HG03175 (cell line): ENCODE measurements at regions not wholly inside any gene's neighbourhood (a gene's known extent, or its start where the extent isn't known, plus 50 kb on each side); places are given as distances from the start of the nearest gene placed in this dataset.

Experiments used
- ATAC-seq: cut with Tn5 transposase; IDR thresholded peaks from one replicate; pipeline ENCODE4 v1.9.1; 2021; ENCODE audit warnings: mild to moderate bottlenecking, moderate library complexity; ENCODE audit not compliant: unreplicated experiment

DNA sequence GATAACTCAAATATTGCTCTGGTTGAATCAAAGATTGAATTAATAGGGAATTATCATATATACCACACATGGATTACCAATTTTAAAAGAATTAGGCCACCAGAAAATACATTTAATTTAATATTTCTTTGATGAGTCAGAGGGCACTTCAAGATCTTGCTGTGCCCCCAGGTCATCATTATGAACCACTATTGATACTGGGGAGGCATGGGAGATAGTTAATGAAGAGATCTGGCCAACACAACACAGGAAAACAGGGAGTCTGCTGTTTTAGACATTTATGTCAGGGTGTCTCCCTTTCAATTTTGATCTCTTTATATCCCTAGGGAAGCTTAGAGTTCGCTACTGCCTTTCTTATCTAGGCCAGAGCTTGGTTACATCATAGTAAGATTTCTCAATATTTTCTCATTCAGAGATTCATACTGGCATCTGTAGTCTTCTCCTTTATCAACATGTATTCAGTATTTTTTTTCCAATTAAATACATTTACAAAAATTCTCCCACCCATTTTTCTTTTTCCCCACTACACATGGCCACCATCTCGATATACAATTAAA, 158.3 kb upstream of the ZFHX3 start:
- ATAC-seq = no peak

DNA sequence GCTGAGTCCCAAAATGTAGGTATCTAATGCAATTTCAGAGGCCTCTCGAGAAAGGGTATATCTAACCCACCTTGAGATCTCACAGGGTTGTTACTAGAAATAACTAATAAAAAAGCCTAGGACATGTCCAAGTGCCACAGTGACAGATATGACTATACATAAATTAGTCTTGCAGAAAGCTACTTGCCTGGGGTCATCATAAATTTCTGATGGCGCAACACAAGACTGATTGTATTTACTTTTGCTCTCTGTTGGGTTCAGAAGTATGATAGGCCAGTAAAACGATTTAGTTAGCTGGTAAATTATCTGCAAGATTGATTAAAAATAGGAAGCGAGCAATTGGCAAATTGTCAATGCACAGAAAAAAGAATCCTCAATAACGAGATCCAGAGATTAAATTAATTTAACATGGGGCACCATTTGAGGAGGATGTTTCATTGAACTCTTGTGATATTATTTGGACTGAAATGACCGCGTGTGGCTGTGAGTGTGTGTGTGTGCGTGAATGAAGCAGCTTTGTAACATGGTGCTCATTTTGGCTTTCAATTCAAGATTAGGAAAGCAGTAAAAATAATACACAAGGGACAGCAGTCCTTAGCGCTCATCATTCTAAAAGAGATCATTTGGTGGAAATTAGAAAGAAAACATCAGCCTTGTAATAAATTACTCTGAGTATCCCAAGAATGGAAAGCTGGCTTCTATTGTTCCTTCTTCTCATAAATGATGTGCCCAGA, 157.4 kb upstream of the ZFHX3 start:
- ATAC-seq = no peak

DNA sequence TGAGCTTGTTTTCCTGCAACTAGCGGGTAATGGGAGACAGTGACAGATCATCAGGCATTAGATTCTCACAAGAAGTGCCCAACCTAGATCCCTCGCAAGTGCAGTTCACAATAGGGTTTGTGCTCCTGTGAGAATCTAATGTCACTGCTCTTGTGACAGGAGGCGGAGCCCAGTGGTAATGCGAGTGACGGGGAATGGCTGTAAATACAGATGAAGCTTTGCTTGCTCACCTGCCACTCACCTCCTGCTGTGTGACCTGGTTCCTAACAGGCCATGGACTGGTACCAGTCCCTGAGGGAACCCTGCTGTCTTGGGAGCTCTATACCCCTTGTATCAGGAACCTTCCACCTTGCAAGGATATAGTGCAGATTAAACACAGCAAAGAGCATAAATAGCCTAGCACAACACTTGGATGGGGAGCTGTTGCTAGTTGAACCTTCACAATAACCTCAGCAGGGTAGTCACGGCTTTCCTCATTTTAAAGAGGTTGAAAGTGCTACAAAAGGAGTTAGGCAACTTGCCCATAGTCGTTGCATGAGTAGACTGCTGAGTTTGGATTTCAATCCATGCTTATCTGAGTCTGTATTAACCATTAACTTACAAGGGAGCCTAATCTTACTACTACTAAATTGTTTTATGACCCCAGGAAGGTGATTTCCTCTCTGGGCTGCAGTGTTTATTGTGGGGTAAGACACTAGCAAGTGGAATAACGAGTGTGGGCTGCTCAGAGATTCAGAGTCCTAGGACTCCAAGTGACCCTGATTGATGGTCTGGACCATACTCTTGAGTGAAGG, 156.6 kb upstream of the ZFHX3 start:
- ATAC-seq = no peak

- no peak for ATAC-seq
Measured at GRCh38 chr16:73202161-73202729, 154.3 kb upstream of the ZFHX3 start.

GRCh38 chr16:73199214-73199613, 151.3 kb upstream of the ZFHX3 start:
- ATAC-seq = no peak

GRCh38 chr16:73198481-73198880, 150.6 kb upstream of the ZFHX3 start:
- ATAC-seq = no peak

DNA sequence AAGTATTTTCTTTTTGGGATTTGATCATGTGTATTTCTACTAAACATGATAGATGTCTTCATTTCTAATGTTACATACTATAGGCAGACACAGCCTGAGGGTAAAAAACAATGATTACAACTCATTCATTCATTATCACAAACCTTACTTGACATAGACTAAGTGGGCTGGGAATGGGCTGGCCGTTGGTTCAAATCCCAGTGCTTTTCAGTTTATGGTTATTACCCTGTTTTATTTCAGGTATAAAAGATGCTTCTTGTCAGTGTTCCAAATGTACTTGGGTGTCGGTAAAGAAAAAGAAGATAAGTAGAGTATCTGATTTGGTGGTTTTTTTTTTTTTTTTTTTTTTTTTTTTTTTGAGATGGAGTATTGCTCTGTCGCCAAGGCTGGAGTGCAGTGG, 149.7 kb upstream of the ZFHX3 start:
- no peak for ATAC-seq

- ATAC-seq = peak; percentile 83
Measured at GRCh38 chr16:73196670-73197069, 148.7 kb upstream of the ZFHX3 start.

DNA sequence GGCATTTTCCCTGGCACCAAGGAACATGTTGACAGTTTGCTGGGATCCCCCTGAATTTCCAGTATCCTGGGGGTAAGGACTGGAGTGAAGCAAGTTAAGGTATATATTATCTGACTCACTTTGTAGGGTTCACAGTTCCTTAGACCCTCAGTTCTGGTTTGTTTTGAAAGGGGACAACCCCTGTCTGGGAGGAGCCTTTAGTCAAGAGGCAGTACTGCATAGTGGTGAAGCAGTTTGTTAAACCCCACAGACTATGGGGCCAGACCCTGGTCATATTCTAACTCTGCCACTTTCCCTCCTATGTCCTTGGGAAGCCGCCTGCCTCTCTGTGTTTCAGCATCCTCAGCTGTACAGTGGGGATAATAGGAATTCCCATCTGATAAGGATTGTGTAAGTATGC, 145.5 kb upstream of the ZFHX3 start:
- ATAC-seq = no peak

GRCh38 chr16:73192232-73192894, 144.4 kb upstream of the ZFHX3 start:
- no peak for ATAC-seq

DNA sequence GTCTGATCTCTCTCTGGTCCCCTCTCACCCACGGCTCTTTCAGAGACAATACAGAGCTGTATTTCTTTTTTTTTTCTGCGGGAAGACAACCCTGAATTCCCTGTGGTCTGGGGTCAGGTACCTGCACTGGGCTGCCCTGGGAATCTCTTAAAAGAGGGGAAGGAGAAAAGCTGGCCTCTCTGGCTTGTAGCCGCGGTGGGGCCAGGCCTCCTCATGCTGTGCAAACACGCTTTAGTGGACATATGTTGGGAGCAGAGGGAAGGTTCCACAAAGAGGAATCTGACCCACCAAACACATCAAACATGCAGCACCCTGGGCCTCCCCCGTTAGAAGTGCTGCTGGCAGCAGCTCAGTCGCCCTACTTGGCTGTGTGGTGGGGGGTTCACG, 143.7 kb upstream of the ZFHX3 start:
- no peak for ATAC-seq

GRCh38 chr16:73190688-73191659, 143.0 kb upstream of the ZFHX3 start:
- no peak for ATAC-seq

GRCh38 chr16:73190256-73190655, 142.3 kb upstream of the ZFHX3 start:
- ATAC-seq = no peak

DNA sequence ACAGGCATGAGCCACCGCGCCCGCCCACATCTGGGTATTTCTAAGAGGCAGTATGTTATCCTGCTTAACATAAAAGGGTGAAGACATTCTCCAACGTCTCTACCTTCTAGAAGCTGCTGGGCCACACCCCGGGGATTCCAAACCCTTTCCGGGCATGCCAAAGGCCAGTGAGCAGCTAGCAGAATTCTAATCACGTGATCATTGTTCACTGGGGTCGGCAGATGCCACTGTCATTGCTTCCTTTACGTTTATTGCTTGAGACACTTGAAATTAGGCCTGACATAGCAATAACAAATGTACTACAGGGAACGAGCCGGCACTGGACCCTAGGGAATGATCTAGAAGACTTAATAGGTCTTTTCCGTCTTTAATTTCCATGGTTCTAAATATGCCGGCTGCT, 141.2 kb upstream of the ZFHX3 start:
- ATAC-seq = no peak

DNA sequence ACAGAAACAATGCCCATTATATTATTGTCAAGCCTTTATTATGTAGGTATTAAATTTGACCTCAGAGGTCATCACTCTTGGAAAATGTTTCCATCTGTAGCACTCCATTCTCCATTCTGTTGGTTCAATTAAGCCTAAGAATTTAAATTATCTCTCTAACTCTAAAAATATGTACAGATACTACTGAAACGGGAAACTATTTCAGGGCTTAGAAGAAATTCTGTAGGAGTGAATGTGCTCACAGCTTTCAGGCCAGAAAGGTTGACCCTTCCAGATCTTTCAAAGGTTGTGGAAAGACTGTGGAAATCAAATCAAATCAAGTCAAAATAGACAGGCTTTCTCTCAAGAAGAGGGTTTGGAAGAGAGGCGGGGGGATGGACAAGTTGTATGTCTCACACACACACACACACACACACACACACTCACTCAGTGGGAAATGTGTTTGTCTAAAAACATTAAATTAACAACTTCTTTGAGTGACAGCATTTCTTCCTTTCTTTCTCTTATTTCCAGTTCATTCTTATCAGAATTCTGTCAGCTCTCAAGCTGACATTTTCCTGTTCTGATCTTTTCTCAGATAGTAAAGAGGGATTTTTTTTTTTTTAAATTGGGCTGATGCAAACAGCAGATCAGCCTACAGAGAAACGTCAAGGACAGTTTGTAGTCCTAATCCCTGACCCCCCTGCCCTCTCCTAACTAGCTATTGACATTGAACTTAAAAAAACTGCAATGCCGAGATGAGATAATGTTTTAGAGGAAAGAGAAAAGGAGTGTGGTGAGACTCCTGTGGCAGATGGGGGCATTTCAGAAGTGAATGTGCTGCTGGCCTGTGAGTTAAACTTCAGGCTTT, 139.0 kb upstream of the ZFHX3 start:
- no peak for ATAC-seq

- ATAC-seq = no peak
Measured at GRCh38 chr16:73185737-73186136, 137.8 kb upstream of the ZFHX3 start.

- no peak for ATAC-seq
Measured at GRCh38 chr16:73183611-73184092, 135.7 kb upstream of the ZFHX3 start.

GRCh38 chr16:73179705-73180331, 131.9 kb upstream of the ZFHX3 start:
- ATAC-seq = no peak
